ENCODE measurements at regions not wholly inside any gene's neighbourhood (a gene's known extent, or its start where the extent isn't known, plus 50 kb on each side); places are given as distances from the start of the nearest gene placed in this dataset.

GRCh38 chr12:89087876-89088275 lies 264.4 kb downstream of the DUSP6 start:
- CTCF ChIA-PET, result interaction anchor here (0.6 kb wide), 1 partner anchor 30 kb away, joined by 3 read pairs; no protein-coding TSS in a partner anchor

GRCh38 chr12:89087149-89087825 lies 265.0 kb downstream of the DUSP6 start:
- no peaks in the 10 kb centered on the region for H3K4me1 ChIP-seq (replicated peaks; ENCODE audit: insufficient read depth)
- H2AFZ ChIP-seq, result no peak overlapping the region
- H3K9me3 ChIP-seq (ENCODE audit: insufficient read depth, low read depth), result peaks cover 10% of the 10 kb centered on the region; the same call in 1 of the 2 replicates
- TF ChIP-seq EZH2 (IDR thresholded peaks at IDR 0.05; ENCODE audit: low read depth) (no peak), CTCF (conservative IDR thresholded peaks at IDR 0.05) (no peak)
- H3K4me3 ChIP-seq, result no peak overlapping the region
- intact Hi-C loops (cut with micrococcal nuclease; ENCODE audit: unreplicated experiment), result no loop called here
- BruUV-seq (replicated peaks), result no TSS peak
- CTCF ChIA-PET, result interaction anchor here (0.7 kb wide), 1 partner anchor 563 kb away, joined by 3 read pairs; no protein-coding TSS in a partner anchor
- H3K79me2 ChIP-seq (ENCODE audit: low read depth), result no peaks in the 10 kb centered on the region
- H4K20me1 ChIP-seq (ENCODE audit: insufficient read depth), result no peaks in the 10 kb centered on the region
- H3K4me2 ChIP-seq, result no peak overlapping the region
- POLR2A ChIA-PET (ENCODE audit: unreplicated experiment), result no interaction called here
- no peaks in the 10 kb centered on the region for H3K27me3 ChIP-seq (ENCODE audit: insufficient read depth, low read depth)
- no peak for DNase-seq
- no peak overlapping the region for H3K27ac ChIP-seq
- H3K9me2 ChIP-seq (ENCODE audit: insufficient read depth), result no peaks in the 10 kb centered on the region
- H3F3A ChIP-seq (ENCODE audit: insufficient read depth, low read depth), result no peaks in the 10 kb centered on the region
- H3K36me3 ChIP-seq (ENCODE audit: low read depth), result no peaks in the 10 kb centered on the region

More at GRCh38 chr12:89087876-89088275, 264.4 kb downstream of the DUSP6 start:
- peaks cover 13% of the 10 kb centered on the region; the same call in 1 of the 2 replicates for H3K9me3 ChIP-seq (ENCODE audit: insufficient read depth, low read depth)
- no peaks in the 10 kb centered on the region for H4K20me1 ChIP-seq (ENCODE audit: insufficient read depth)
- no peak overlapping the region for H3K27ac ChIP-seq
- H3K4me1 ChIP-seq (replicated peaks; ENCODE audit: insufficient read depth), result no peaks in the 10 kb centered on the region
- H3K4me3 ChIP-seq, result no peak overlapping the region
- BruUV-seq (replicated peaks), result no TSS peak
- H3K36me3 ChIP-seq (ENCODE audit: low read depth), result no peaks in the 10 kb centered on the region
- POLR2A ChIA-PET (ENCODE audit: unreplicated experiment), result no interaction called here
- TF ChIP-seq CTCF (conservative IDR thresholded peaks at IDR 0.05) (no peak), EZH2 (IDR thresholded peaks at IDR 0.05; ENCODE audit: low read depth) (no peak)
- no peaks in the 10 kb centered on the region for H3F3A ChIP-seq (ENCODE audit: insufficient read depth, low read depth)
- H2AFZ ChIP-seq, result no peak overlapping the region
- intact Hi-C loops (cut with micrococcal nuclease; ENCODE audit: unreplicated experiment), result no loop called here
- H3K27me3 ChIP-seq (ENCODE audit: insufficient read depth, low read depth), result no peaks in the 10 kb centered on the region
- no peak for DNase-seq
- H3K79me2 ChIP-seq (ENCODE audit: low read depth), result no peaks in the 10 kb centered on the region
- no peaks in the 10 kb centered on the region for H3K9me2 ChIP-seq (ENCODE audit: insufficient read depth)
- no peak overlapping the region for H3K4me2 ChIP-seq

GRCh38 chr12:89085421-89085820 lies 266.9 kb downstream of the DUSP6 start:
- no peak overlapping the region for H3K27ac ChIP-seq
- CTCF ChIA-PET, result no interaction called here

More at GRCh38 chr12:89085421-89085820, 266.9 kb downstream of the DUSP6 start:
- Histone ChIP-seq H2AFZ (no peak overlapping the region), H3K79me2 (ENCODE audit: low read depth) (no peaks in the 10 kb centered on the region), H3K9me2 (ENCODE audit: insufficient read depth) (no peaks in the 10 kb centered on the region), H3K4me3 (no peak overlapping the region), H3K4me1 (replicated peaks; ENCODE audit: insufficient read depth) (no peaks in the 10 kb centered on the region), H4K20me1 (ENCODE audit: insufficient read depth) (no peaks in the 10 kb centered on the region), H3K4me2 (no peak overlapping the region), H3F3A (ENCODE audit: insufficient read depth, low read depth) (no peaks in the 10 kb centered on the region), H3K36me3 (ENCODE audit: low read depth) (no peaks in the 10 kb centered on the region), H3K27me3 (ENCODE audit: insufficient read depth, low read depth) (no peaks in the 10 kb centered on the region), H3K9me3 (ENCODE audit: insufficient read depth, low read depth) (no peaks in the 10 kb centered on the region)
- no peak for DNase-seq
- TF ChIP-seq CTCF (conservative IDR thresholded peaks at IDR 0.05) (no peak), EZH2 (IDR thresholded peaks at IDR 0.05; ENCODE audit: low read depth) (no peak)
- POLR2A ChIA-PET (ENCODE audit: unreplicated experiment), result no interaction called here
- intact Hi-C loops (cut with micrococcal nuclease; ENCODE audit: unreplicated experiment), result no loop called here
- BruUV-seq (replicated peaks), result no TSS peak
